GM18499 (cell line): ENCODE measurements at regions not wholly inside any gene's neighbourhood (a gene's known extent, or its start where the extent isn't known, plus 50 kb on each side); places are given as distances from the start of the nearest gene placed in this dataset.

Experiments used
- ATAC-seq: cut with Tn5 transposase; IDR thresholded peaks from one replicate; pipeline ENCODE4 v1.9.1; 2021; ENCODE audit warnings: moderate number of reproducible peaks; ENCODE audit not compliant: insufficient read depth, unreplicated experiment

DNA sequence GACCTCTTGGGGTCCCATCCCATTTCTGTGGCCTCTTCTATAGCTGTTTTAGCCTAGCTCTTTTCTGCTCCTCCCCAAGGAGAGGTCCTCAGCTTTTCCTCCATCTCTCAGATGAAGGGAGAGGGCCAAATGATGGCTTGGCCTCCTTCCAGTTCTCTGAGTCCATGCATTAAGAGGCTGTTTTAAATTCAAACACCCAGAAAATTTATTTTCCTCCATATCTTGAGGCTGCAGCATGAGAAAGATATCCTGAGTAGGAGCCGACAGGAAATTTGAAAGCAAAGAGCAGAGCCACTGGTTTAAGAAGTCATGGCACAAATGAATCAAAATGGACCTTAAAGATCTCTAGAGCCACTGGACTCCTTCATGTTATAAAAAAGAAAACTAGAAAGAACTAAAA, 558.8 kb downstream of the MID1IP1 start:
- ATAC-seq = no peak

- ATAC-seq = no peak
Observed at GRCh38 chrX:39361736-39362135, 560.5 kb downstream of the MID1IP1 start.

DNA sequence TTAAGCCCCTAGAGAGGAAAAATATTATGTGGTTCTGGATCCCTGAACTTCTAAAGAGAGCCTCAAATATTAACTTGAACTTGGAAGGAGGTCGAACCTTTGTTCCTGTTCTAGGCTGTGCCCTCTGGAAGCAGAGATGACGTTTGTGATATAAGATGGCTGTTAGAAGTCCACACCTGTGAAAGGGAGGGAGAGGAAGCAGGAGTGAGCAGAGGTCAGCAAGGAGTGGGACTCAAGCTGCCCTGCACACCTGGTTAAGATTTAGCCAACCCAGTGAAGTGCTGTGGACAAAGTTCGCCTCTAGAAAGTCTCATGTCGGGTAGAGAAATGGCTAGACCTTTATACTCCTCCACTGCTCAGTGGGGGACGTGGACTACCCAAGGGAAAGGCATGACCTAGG, 566.2 kb downstream of the MID1IP1 start:
- no peak for ATAC-seq

DNA sequence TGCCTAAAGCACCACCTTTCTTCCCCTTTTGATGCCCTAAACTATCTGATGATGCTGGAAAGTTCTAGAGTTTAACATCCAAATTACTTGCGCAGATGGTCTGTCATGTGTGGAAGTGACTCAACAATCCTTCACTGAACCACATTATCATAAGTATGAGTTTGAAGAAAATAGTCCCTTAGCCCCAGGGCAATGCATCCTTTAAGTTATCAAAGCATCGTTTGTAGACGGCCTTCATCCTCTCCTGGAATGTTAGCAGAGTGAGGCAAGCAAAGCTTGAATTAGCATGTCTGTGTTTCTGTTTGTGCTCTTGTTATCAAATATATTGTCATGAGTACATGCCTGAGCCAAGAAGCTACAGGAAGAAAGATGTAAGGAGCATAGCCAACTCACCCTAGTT, 570.9 kb downstream of the MID1IP1 start:
- no peak for ATAC-seq

- no peak for ATAC-seq
Observed at GRCh38 chrX:39377157-39377556, 575.9 kb downstream of the MID1IP1 start.

- ATAC-seq = no peak
Observed at GRCh38 chrX:39377773-39378172, 576.5 kb downstream of the MID1IP1 start.

- no peak for ATAC-seq
Observed at GRCh38 chrX:39381422-39381821, 580.2 kb downstream of the MID1IP1 start.

DNA sequence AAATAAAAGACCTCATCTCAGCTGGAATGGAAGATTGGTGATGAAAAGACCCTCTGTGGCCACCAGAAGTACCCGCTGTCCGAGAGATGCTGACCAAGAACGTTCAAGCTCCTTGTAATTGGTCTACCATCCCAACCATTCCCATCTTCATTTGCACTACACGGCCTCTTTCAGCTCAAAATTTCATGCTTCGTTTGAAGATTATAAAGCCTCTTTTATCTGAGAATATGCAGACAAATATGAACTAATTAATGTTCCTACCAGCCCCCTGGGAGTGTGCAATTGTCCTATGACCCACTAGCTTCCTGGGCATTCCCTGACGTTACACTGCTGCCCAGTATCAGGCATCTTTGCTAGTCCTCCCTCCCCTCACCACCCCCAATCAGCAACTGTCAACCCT, 583.7 kb downstream of the MID1IP1 start:
- no peak for ATAC-seq

- ATAC-seq = no peak
Observed at GRCh38 chrX:39388730-39389129, 587.5 kb downstream of the MID1IP1 start.

GRCh38 chrX:39396358-39396995, 595.2 kb downstream of the MID1IP1 start:
- no peak for ATAC-seq

DNA sequence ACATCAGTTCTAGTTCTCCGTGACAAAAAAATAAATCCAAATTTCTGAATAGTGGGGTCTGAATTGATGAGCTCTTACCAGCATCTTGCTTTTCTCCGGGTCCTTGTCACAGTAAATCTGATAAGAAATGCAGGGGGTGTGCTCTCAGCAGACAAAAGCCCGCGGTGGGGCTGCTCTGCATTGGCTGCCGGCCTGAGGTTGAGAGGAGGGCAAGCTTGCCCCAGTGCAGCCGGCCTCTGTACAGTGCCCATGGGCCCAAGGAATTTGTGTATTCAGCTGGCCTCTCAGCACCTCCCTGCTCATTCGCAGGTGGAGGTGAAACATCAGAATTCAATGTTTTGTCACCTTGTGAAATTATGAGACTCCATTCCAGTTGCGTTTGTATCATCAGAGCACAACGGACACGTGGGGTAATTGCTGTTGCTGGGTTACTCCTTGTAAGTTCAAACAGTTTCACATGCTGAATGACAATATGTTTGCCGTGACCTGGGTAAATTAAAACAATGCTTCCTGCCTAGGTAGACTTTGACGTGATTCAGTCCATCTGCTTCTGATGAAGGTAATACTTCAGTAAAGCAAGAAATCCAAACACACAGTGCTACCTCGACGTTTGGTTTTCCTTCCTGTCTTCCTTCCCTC, 596.4 kb downstream of the MID1IP1 start:
- no peak for ATAC-seq

GRCh38 chrX:39398215-39398962, 597.1 kb downstream of the MID1IP1 start:
- ATAC-seq = no peak

GRCh38 chrX:39398963-39399261, 597.7 kb downstream of the MID1IP1 start:
- ATAC-seq = no peak

- ATAC-seq = no peak
Observed at GRCh38 chrX:39399387-39399786, 598.1 kb downstream of the MID1IP1 start.

DNA sequence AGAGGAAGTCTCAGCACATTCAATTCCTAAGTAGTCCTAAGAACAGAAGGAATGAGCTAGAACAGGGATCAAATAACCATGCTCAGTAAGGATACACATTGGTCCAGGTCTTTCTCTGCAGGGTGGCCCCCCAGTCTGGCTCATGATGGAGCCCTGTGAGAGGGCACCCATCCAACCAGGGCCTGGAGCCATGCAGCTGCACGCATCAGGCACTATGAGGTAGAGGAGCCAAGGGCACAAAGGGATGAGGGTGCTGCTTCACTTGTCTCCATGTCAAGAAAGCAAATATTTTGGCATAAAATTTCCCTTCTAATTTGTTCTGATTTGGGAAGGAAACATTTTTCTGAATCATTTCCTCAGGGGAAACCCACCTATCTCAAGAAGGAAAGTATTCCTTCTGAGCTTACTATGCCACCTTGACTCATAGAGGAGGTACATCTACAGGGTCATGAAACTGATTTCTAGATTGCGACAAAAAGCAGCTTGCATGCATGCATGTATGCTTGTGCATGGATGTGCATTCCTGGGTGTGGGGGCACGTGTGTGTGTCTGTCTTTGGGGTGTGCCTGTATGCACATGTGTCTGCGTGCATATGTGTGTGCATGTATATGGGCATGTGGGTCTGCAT, 600.3 kb downstream of the MID1IP1 start:
- no peak for ATAC-seq

DNA sequence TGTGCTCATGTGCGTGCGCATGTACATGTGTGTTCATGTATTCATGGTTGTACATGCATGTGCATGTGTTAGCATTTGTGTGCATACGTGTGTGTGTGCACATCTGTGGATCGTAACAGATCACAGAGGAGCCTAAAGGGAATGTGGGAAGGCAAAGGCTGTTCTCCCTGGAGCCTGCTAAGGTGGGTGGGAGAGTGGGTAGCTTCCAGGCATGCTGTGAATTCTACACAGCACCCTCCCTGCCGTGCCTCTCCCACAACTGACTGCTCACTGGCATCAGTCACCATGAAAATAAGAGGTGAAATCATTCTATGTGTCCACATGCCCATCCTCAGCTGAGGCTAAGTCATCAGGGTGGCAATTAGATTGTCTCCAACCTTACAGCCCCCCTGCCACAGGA, 600.9 kb downstream of the MID1IP1 start:
- ATAC-seq = no peak

GRCh38 chrX:39406799-39407198, 605.5 kb downstream of the MID1IP1 start:
- no peak for ATAC-seq

- no peak for ATAC-seq
Observed at GRCh38 chrX:39409246-39409917, 608.1 kb downstream of the MID1IP1 start.

DNA sequence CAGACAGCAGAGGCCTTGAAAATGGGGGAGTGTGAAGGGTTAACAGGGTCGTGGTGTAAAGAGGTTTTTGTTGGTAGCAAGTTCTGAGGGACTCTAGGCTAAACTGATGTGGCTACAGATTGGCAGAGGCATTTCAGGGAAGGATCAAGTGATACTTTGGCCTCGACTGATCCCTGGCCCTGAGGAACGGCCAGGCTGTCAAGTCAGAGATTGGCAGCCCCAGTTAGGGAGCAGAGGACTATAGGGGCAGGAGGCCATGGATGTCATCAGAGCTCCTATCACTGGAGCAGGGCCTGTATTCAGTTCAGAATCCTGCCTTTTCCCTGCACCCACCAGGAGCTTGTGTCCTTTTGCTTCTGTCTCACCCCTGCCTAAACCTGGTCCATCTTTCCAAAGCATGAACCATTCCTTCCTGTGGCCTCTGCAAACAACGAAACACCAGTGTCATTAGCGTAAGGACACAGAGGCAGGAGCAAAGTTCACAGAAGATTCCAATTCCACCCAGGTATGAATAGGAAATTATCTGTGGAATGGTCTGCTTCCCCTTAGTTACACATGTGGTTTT, 613.1 kb downstream of the MID1IP1 start:
- ATAC-seq = no peak

GRCh38 chrX:39416547-39417260, 615.4 kb downstream of the MID1IP1 start:
- no peak for ATAC-seq
